Thyroid gland (tissue), 4 donors: ENCODE measurements at regions not wholly inside any gene's neighbourhood (a gene's known extent, or its start where the extent isn't known, plus 50 kb on each side); places are given as distances from the start of the nearest gene placed in this dataset.

ENCODE experiments used
- POLR2A ChIP-seq, 2 donors: fragments of 450-650 bp; IDR thresholded peaks; one replicate each; pipeline ENCODE4 v1.6.1; 2017; ENCODE audit warnings: antibody characterized with exemption in 2 of 2, mild to moderate bottlenecking in 2 of 2, moderate library complexity in 1 of 2
- TF ChIP-seq, protein P1 (sequence below), 6 experiments: fragments of 200-600 bp in 3 of 6; fragments of 450-650 bp in 3 of 6; sonication (generic) in 3 of 6; IDR thresholded peaks; one replicate each; pipeline ENCODE4 v1.5.1; 2016 to 2019; ENCODE audit warnings: antibody characterized with exemption in 6 of 6, mild to moderate bottlenecking in 2 of 6, inconsistent platforms in 1 of 6, moderate library complexity in 1 of 6

DNA sequence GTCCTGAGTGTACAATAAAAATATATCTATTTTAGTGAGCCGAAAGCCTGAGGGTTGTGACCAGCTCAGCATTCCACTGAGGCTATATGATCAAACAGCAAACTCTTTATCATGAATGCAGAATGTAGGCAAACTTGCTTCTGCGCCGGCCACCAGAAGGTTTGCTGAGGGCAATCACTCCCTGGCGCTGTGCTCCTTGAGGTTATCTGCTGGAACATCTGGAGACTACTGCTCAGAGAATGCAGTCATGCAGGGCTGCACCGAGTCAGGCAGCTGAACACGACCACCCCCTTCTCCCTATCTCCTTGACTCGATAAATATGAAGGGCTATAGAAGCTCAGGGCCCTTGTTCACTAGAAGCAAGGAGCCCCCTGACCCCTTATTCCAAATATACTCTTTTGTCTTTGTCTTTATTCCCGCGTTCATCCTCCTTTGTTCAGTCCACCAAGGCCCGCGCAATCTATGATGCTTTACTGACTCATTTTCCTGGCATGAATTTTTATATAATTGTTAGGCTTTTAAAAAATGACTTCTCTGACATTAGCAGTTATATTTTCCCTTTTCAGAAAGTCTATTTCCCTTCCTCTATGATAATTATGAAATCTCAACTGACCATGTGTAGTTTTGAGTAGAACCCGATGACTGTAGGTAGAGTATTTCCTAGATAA lies 1089.3 kb downstream of the SLC16A7 start:
- TF ChIP-seq, protein P1, sequence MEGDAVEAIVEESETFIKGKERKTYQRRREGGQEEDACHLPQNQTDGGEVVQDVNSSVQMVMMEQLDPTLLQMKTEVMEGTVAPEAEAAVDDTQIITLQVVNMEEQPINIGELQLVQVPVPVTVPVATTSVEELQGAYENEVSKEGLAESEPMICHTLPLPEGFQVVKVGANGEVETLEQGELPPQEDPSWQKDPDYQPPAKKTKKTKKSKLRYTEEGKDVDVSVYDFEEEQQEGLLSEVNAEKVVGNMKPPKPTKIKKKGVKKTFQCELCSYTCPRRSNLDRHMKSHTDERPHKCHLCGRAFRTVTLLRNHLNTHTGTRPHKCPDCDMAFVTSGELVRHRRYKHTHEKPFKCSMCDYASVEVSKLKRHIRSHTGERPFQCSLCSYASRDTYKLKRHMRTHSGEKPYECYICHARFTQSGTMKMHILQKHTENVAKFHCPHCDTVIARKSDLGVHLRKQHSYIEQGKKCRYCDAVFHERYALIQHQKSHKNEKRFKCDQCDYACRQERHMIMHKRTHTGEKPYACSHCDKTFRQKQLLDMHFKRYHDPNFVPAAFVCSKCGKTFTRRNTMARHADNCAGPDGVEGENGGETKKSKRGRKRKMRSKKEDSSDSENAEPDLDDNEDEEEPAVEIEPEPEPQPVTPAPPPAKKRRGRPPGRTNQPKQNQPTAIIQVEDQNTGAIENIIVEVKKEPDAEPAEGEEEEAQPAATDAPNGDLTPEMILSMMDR (IDR thresholded peaks at IDR 0.05), result no peak
- TF ChIP-seq POLR2A (IDR thresholded peaks at IDR 0.05), result no peak
